ENCODE measurements at regions not wholly inside any gene's neighbourhood (a gene's known extent, or its start where the extent isn't known, plus 50 kb on each side); places are given as distances from the start of the nearest gene placed in this dataset.
"Not testable (repeated sequence)": the region's sequence is repeated elsewhere in the genome, so short reads cannot be mapped to it uniquely, and the experiment has no call there.

- no peak for DNase-seq (ENCODE audit: extremely low read depth in 1 of 2, low read depth in 1 of 2)
These were observed 637.6 kb downstream of the TDRD15 start for GRCh38 chr2:21761361-21761760.

- DNase-seq (ENCODE audit: extremely low read depth in 1 of 2, low read depth in 1 of 2) = no peak
These were observed 639.7 kb downstream of the TDRD15 start for GRCh38 chr2:21763501-21763900.

GRCh38 chr2:21770787-21771186 lies 647.0 kb downstream of the TDRD15 start:
- DNase-seq (ENCODE audit: extremely low read depth in 1 of 2, low read depth in 1 of 2) = no peak

GRCh38 chr2:21772624-21773023 lies 648.9 kb downstream of the TDRD15 start:
- no peak for DNase-seq (ENCODE audit: extremely low read depth in 1 of 2, low read depth in 1 of 2)

GRCh38 chr2:21773168-21773567 lies 649.4 kb downstream of the TDRD15 start:
- DNase-seq (ENCODE audit: extremely low read depth in 1 of 2, low read depth in 1 of 2) = no peak

- no peak for DNase-seq (ENCODE audit: extremely low read depth in 1 of 2, low read depth in 1 of 2)
These were observed 651.1 kb downstream of the TDRD15 start for GRCh38 chr2:21774691-21775368.

GRCh38 chr2:21779786-21780185 lies 656.0 kb downstream of the TDRD15 start:
- DNase-seq (ENCODE audit: extremely low read depth in 1 of 2, low read depth in 1 of 2) = no peak

GRCh38 chr2:21781962-21782361 lies 658.2 kb downstream of the TDRD15 start:
- no peak for DNase-seq (ENCODE audit: extremely low read depth in 1 of 2, low read depth in 1 of 2)

- DNase-seq (ENCODE audit: extremely low read depth in 1 of 2, low read depth in 1 of 2) = no peak
These were observed 659.1 kb downstream of the TDRD15 start for GRCh38 chr2:21782866-21783265.

- no peak for DNase-seq (ENCODE audit: extremely low read depth in 1 of 2, low read depth in 1 of 2)
These were observed 664.2 kb downstream of the TDRD15 start for GRCh38 chr2:21787941-21788340.

- not testable (repeated sequence) for DNase-seq (ENCODE audit: extremely low read depth in 1 of 2, low read depth in 1 of 2)
These were observed 666.5 kb downstream of the TDRD15 start for GRCh38 chr2:21790311-21790710.

- DNase-seq (ENCODE audit: extremely low read depth in 1 of 2, low read depth in 1 of 2) = no peak
These were observed 668.8 kb downstream of the TDRD15 start for GRCh38 chr2:21792571-21792970.

GRCh38 chr2:21793461-21793860 lies 669.7 kb downstream of the TDRD15 start:
- DNase-seq (ENCODE audit: extremely low read depth in 1 of 2, low read depth in 1 of 2) = no peak

GRCh38 chr2:21794611-21795010 lies 670.8 kb downstream of the TDRD15 start:
- no peak for DNase-seq (ENCODE audit: extremely low read depth in 1 of 2, low read depth in 1 of 2)

- no peak for DNase-seq (ENCODE audit: extremely low read depth in 1 of 2, low read depth in 1 of 2)
These were observed 676.6 kb downstream of the TDRD15 start for GRCh38 chr2:21800356-21800755.

- DNase-seq (ENCODE audit: extremely low read depth in 1 of 2, low read depth in 1 of 2) = no peak
These were observed 679.8 kb downstream of the TDRD15 start for GRCh38 chr2:21803550-21803949.

- DNase-seq (ENCODE audit: extremely low read depth in 1 of 2, low read depth in 1 of 2) = no peak
These were observed 680.4 kb downstream of the TDRD15 start for GRCh38 chr2:21804151-21804550.

GRCh38 chr2:21811541-21811940 lies 687.8 kb downstream of the TDRD15 start:
- DNase-seq (ENCODE audit: extremely low read depth in 1 of 2, low read depth in 1 of 2) = no peak

- no peak for DNase-seq (ENCODE audit: extremely low read depth in 1 of 2, low read depth in 1 of 2)
These were observed 689.0 kb downstream of the TDRD15 start for GRCh38 chr2:21812766-21813165.

GRCh38 chr2:21814588-21815149 lies 690.9 kb downstream of the TDRD15 start:
- no peak for DNase-seq (ENCODE audit: extremely low read depth in 1 of 2, low read depth in 1 of 2)

GRCh38 chr2:21818212-21818795 lies 694.5 kb downstream of the TDRD15 start:
- no peak for DNase-seq (ENCODE audit: extremely low read depth in 1 of 2, low read depth in 1 of 2)

- no peak for DNase-seq (ENCODE audit: extremely low read depth in 1 of 2, low read depth in 1 of 2)
These were observed 695.7 kb downstream of the TDRD15 start for GRCh38 chr2:21819454-21819853.
